HAP-1 (cell line): ENCODE measurements at regions not wholly inside any gene's neighbourhood (a gene's known extent, or its start where the extent isn't known, plus 50 kb on each side); places are given as distances from the start of the nearest gene placed in this dataset.
"Not testable (repeated sequence)": the region's sequence is repeated elsewhere in the genome, so short reads cannot be mapped to it uniquely, and the experiment has no call there.

Source experiments
- DNase-seq, 2 experiments: peaks; one replicate each; pipeline ENCODE4 v3.0.0-alpha.2; 2016 to 2020; ENCODE audit warnings: low spot score in 2 of 2
- H3K27me3 ChIP-seq: fragments of 250-450 bp; sonication (Bioruptor Pico); 2 replicates; pipeline ENCODE4 v1.5.1; 2020; ENCODE audit warnings: low read depth, mild to moderate bottlenecking, moderate library complexity
- H3K36me3 ChIP-seq: fragments of 250-450 bp; sonication (Bioruptor Pico); replicated peaks from 2 replicates; pipeline ENCODE4 v1.5.1; 2020; ENCODE audit warnings: mild to moderate bottlenecking
- H3K4me1 ChIP-seq: fragments of 250-450 bp; sonication (Bioruptor Pico); 2 replicates; pipeline ENCODE4 v1.5.1; 2020; ENCODE audit warnings: mild to moderate bottlenecking
- H3K4me3 ChIP-seq: fragments of 250-450 bp; sonication (Bioruptor Pico); 2 replicates; pipeline ENCODE4 v1.5.1; 2020; ENCODE audit warnings: mild to moderate bottlenecking, moderate library complexity
- H3K9me3 ChIP-seq: fragments of 250-450 bp; sonication (Bioruptor Pico); 2 replicates; pipeline ENCODE4 v1.5.1; 2020; ENCODE audit warnings: mild to moderate bottlenecking, moderate library complexity
- in situ Hi-C: fragments of 300-500 bp; cut with MboI; formaldehyde crosslinking; loops from 3 replicates; pipeline ENCODE4 v1.14.3; 2020; ENCODE audit warnings: low sequenced_read_pairs, inconsistent platforms, mixed read lengths

DNA sequence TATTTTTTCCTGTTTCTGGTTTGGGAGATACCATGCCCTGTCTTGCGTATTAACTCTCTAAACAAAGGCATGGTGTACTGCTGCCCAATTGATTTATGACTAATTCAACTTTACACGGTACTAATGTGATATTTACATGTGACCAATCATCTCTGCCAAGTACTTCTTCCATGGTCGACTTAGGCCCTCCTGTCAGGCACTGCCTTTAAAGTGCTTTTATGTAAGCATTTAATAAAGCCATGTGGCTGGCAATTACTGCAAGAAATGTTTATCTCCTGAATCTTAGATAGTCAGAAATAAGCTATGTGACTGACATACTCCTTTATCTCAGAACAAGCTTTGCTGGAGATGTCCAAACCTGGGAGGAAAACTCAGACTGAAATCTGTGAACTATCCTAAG lies 323.4 kb downstream of the BTBD3 start:
- Histone ChIP-seq H3K36me3 (no peaks in the 10 kb centered on the region), H3K27me3 (no peaks in the 10 kb centered on the region), H3K4me1 (no peaks in the 10 kb centered on the region), H3K4me3 (no peak overlapping the region), H3K9me3 (no peaks in the 10 kb centered on the region)
- DNase-seq = no peak
- in situ Hi-C loops = no loop called here

- no peak for DNase-seq
- in situ Hi-C loops = no loop called here
- Histone ChIP-seq H3K4me3 (no peak overlapping the region), H3K36me3 (no peaks in the 10 kb centered on the region), H3K27me3 (no peaks in the 10 kb centered on the region), H3K9me3 (no peaks in the 10 kb centered on the region), H3K4me1 (no peaks in the 10 kb centered on the region)
These were observed 325.6 kb downstream of the BTBD3 start for GRCh38 chr20:12243327-12243726.

GRCh38 chr20:12248481-12248880 lies 330.8 kb downstream of the BTBD3 start:
- no peaks in the 10 kb centered on the region for H3K27me3 ChIP-seq
- H3K9me3 ChIP-seq = no peaks in the 10 kb centered on the region
- in situ Hi-C loops = no loop called here
- no peaks in the 10 kb centered on the region for H3K36me3 ChIP-seq
- no peak overlapping the region for H3K4me3 ChIP-seq
- DNase-seq = no peak
- no peaks in the 10 kb centered on the region for H3K4me1 ChIP-seq

DNA sequence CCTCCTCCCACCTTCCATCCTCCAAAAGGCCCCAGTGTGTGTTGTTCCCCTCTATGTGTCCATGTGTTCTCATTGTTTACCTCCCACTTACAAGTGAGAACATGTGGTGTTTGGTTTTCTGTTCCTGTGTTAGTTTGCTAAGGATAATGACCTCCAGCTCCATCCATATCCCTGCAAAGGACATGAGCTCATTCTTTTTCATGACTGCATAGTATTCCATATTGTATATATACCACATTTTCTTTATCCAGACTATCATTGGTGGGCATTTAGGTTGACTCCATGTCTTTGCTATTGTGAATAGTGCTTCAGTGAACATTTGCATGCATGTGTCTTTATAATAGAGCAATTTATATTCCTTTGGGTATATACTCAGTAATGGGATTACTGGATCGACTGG lies 333.0 kb downstream of the BTBD3 start:
- H3K36me3 ChIP-seq, DNase-seq, in situ Hi-C loops, H3K27me3 ChIP-seq, H3K9me3 ChIP-seq, H3K4me3 ChIP-seq, H3K4me1 ChIP-seq: not testable (repeated sequence)

- in situ Hi-C loops = no loop called here
- no peaks in the 10 kb centered on the region for H3K4me1 ChIP-seq
- no peaks in the 10 kb centered on the region for H3K9me3 ChIP-seq
- H3K4me3 ChIP-seq = no peak overlapping the region
- no peak for DNase-seq
- no peaks in the 10 kb centered on the region for H3K27me3 ChIP-seq
- no peaks in the 10 kb centered on the region for H3K36me3 ChIP-seq
These were observed 335.1 kb downstream of the BTBD3 start for GRCh38 chr20:12252793-12253192.

- no peaks in the 10 kb centered on the region for H3K36me3 ChIP-seq
- in situ Hi-C loops = no loop called here
- no peaks in the 10 kb centered on the region for H3K9me3 ChIP-seq
- no peaks in the 10 kb centered on the region for H3K4me1 ChIP-seq
- no peaks in the 10 kb centered on the region for H3K27me3 ChIP-seq
- no peak for DNase-seq
- H3K4me3 ChIP-seq = no peak overlapping the region
These were observed 337.8 kb downstream of the BTBD3 start for GRCh38 chr20:12255461-12255970.

DNA sequence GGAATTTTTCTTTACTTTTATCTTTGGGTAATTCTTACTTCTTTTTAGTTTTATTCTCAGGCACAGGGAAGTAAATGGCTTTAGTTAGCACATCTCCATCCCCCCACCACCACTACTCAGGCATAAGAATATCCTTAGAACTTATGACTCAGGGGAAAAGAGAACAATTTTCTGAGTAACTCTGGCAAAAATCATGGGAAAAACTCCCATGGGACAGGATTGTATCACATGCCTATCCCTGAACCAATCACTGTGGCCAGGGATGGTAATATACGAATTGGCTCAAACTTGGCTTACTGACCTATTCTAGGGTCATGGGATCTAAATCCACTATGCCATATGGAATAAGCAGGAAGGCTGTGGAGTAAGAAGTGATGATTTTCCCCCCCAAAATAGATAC lies 339.1 kb downstream of the BTBD3 start:
- H3K4me3 ChIP-seq = no peak overlapping the region
- no peak for DNase-seq
- H3K36me3 ChIP-seq = no peaks in the 10 kb centered on the region
- in situ Hi-C loops = no loop called here
- H3K27me3 ChIP-seq = no peaks in the 10 kb centered on the region
- no peaks in the 10 kb centered on the region for H3K9me3 ChIP-seq
- H3K4me1 ChIP-seq = no peaks in the 10 kb centered on the region

DNA sequence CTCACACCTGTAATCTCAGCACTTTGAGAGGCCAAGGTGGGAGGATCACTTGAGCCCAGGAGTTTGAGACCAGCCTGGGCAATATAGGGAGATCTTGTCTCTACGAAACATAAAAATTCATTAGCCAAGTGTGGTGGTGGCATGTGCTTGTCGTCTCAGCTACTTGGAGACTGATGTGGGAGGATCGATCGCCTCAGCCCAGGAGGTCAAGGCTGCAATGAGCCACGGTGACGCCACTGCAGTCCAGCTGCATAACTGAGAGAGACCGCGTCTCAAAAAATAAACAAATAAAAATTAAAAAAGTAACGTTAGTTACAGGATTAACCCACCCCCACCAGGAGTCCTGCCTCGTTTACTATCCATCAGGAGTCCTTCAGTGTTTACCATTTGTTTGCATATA lies 345.1 kb downstream of the BTBD3 start:
- H3K4me1 ChIP-seq = no peaks in the 10 kb centered on the region
- no peak overlapping the region for H3K4me3 ChIP-seq
- no peak for DNase-seq
- H3K36me3 ChIP-seq = no peaks in the 10 kb centered on the region
- in situ Hi-C loops = no loop called here
- no peaks in the 10 kb centered on the region for H3K9me3 ChIP-seq
- no peaks in the 10 kb centered on the region; the same call in 1 of the 2 replicates for H3K27me3 ChIP-seq

DNA sequence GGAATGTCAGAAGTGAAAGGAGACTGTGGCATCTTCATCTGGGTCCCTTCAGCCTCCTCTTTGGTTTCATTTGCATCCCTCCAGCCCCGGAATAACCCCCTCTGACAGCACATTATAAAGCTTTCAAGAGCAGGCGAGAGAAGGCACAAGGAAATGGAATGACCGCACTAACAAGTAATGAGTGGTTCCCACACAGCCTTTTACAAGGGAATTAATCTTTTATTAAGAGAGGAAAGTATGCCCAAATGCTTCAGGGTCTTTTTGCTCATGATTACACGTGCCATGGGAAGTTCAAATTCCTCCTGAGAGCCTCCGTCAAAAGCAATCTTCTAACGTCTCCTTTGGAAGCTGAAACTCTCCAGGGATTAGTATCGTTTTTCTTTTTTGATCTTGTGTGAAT lies 347.0 kb downstream of the BTBD3 start:
- Histone ChIP-seq H3K27me3 (no peaks in the 10 kb centered on the region; the same call in 1 of the 2 replicates), H3K4me3 (no peak overlapping the region), H3K9me3 (no peaks in the 10 kb centered on the region), H3K4me1 (no peaks in the 10 kb centered on the region), H3K36me3 (no peaks in the 10 kb centered on the region)
- no peak for DNase-seq
- in situ Hi-C loops = no loop called here

- no peak for DNase-seq
- in situ Hi-C loops = no loop called here
- Histone ChIP-seq H3K27me3 (no peaks in the 10 kb centered on the region; the same call in 1 of the 2 replicates), H3K9me3 (no peaks in the 10 kb centered on the region), H3K4me1 (no peaks in the 10 kb centered on the region), H3K36me3 (no peaks in the 10 kb centered on the region), H3K4me3 (no peak overlapping the region)
These were observed 348.0 kb downstream of the BTBD3 start for GRCh38 chr20:12265662-12266061.

- Histone ChIP-seq H3K27me3 (no peaks in the 10 kb centered on the region; the same call in 1 of the 2 replicates), H3K9me3 (no peaks in the 10 kb centered on the region), H3K36me3 (no peaks in the 10 kb centered on the region), H3K4me3 (no peak overlapping the region), H3K4me1 (no peaks in the 10 kb centered on the region)
- in situ Hi-C loops = no loop called here
- no peak for DNase-seq
These were observed 351.9 kb downstream of the BTBD3 start for GRCh38 chr20:12269579-12269978.

GRCh38 chr20:12270863-12271262 lies 353.2 kb downstream of the BTBD3 start:
- no peaks in the 10 kb centered on the region; the same call in 1 of the 2 replicates for H3K27me3 ChIP-seq
- in situ Hi-C loops = no loop called here
- no peaks in the 10 kb centered on the region for H3K36me3 ChIP-seq
- no peaks in the 10 kb centered on the region for H3K9me3 ChIP-seq
- DNase-seq = no peak
- H3K4me1 ChIP-seq = no peaks in the 10 kb centered on the region
- H3K4me3 ChIP-seq = no peak overlapping the region

DNA sequence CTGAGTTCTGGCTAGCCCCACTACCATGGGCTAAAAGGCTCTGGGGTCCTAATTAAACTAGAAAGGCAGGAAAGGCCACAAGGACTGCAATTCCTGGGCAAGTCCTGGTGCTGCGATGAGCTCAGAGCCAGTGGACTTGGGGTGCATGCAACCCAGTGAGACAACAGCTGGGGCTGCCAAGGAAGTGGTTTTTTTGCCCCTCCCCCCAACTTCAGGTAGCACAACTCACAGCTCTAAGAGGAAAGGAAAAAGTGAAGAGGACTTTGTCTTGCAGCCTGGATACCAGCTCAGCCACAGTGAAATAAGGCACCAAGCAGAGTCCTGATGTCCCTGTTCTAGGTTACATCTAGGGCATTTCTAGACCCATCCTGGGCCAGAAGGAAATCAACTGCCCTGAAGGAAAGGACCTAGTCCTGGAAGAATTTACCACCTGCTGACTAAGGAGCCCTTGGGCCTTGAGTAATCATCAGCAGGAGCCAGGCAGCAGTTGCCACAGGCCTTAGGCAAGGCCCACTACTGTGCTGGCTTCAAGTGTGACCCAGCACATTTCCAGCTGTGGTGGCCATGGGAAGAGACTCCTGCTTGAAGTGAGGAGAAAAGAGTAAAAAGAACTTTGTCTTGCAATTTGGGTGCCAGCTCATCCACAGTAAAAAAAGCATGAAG lies 358.4 kb downstream of the BTBD3 start:
- H3K9me3 ChIP-seq = no peaks in the 10 kb centered on the region
- H3K4me3 ChIP-seq = no peak overlapping the region
- no peaks in the 10 kb centered on the region for H3K4me1 ChIP-seq
- no peaks in the 10 kb centered on the region for H3K36me3 ChIP-seq
- in situ Hi-C loops = no loop called here
- DNase-seq = no peak
- H3K27me3 ChIP-seq = no peaks in the 10 kb centered on the region

DNA sequence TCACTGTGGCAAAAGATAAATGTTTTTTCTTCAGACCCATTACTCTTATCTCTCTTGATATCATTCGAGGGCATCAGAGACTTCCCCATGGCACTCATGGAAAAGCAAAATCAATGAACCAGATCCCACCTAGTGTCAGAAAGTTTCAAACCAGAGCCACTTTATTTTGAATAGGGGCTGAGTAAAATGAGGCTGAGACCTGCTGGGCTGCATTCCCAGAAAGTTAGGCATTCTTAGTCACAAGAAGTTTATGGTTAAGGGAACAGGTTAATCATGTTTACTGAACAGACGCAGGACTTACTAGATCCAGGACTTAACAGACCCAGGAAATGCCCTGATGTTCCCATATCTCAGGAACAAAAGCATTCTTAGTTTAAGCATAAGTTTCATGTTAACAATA lies 369.9 kb downstream of the BTBD3 start:
- Histone ChIP-seq H3K9me3 (no peaks in the 10 kb centered on the region), H3K4me1 (no peaks in the 10 kb centered on the region), H3K36me3 (no peaks in the 10 kb centered on the region), H3K27me3 (no peaks in the 10 kb centered on the region), H3K4me3 (no peak overlapping the region)
- DNase-seq = no peak
- in situ Hi-C loops = no loop called here

DNA sequence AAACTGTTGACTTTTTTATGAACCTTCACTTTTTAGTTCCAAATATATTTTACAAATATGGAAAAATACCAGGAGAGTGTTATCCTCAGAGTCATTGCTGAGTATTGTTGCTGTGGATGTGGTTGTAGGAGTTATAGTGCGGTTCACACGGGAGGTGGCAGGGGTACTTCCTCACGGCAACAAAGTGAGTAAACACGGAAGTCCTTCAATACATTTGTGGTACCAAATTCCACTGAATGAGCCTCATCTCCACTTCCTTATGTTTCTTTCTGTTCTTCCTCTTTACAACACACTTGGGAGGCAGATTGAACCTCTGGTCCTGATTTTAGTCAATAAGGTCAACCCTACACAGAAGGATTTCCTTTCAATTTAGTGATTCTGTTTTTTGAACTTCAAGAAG lies 371.8 kb downstream of the BTBD3 start:
- Histone ChIP-seq H3K9me3 (no peaks in the 10 kb centered on the region), H3K4me1 (no peaks in the 10 kb centered on the region), H3K36me3 (no peaks in the 10 kb centered on the region), H3K27me3 (no peaks in the 10 kb centered on the region), H3K4me3 (no peak overlapping the region)
- in situ Hi-C loops = no loop called here
- no peak for DNase-seq
